Heart right ventricle (tissue), 16 donors: ENCODE measurements at regions not wholly inside any gene's neighbourhood (a gene's known extent, or its start where the extent isn't known, plus 50 kb on each side); places are given as distances from the start of the nearest gene placed in this dataset.
A peak's percentile ranks its signal among the peaks of the same experiment; 100 is the strongest.

Experiments used
- ATAC-seq, 8 donors: fragments of 200-7000 bp; cut with Tn5 transposase; one replicate each; pipeline ENCODE4 v1.9.1; 2020; ENCODE audit warnings: mild to moderate bottlenecking in 8 of 8, moderate library complexity in 8 of 8, moderate number of reproducible peaks in 1 of 8
- DNase-seq, 2 donors: peaks; one replicate each; pipeline ENCODE4 v3.0.0-alpha.2; 2020
- H3K27ac ChIP-seq, 10 donors: fragments of 200-600 bp; sonication (generic) in 2 of 10; one replicate each; pipeline versions ENCODE4 v1.5.0 to v1.8.0; 2020 to 2022; ENCODE audit warnings: mild to moderate bottlenecking in 3 of 10
- H3K27me3 ChIP-seq, 7 donors: fragments of 200-600 bp; one replicate each; pipeline ENCODE4 v1.8.0; 2021 to 2022; ENCODE audit warnings: mild to moderate bottlenecking in 2 of 7
- H3K36me3 ChIP-seq, 9 donors: fragments of 200-600 bp; sonication (generic) in 1 of 9; one replicate each; pipeline versions ENCODE4 v1.5.0 to v1.8.0; 2020 to 2022; ENCODE audit warnings: mild to moderate bottlenecking in 2 of 9
- H3K4me1 ChIP-seq, 9 donors: fragments of 200-600 bp; sonication (generic) in 1 of 9; one replicate each; pipeline versions ENCODE4 v1.5.0 to v1.8.0; 2020 to 2022; ENCODE audit warnings: mild to moderate bottlenecking in 4 of 9
- H3K4me3 ChIP-seq, 10 donors: fragments of 200-600 bp; sonication (generic) in 2 of 10; one replicate each; pipeline versions ENCODE4 v1.5.0 to v1.8.0; 2020 to 2022; ENCODE audit warnings: mild to moderate bottlenecking in 7 of 10, moderate library complexity in 2 of 10
- H3K9me3 ChIP-seq, 11 donors: fragments of 200-600 bp in 10 of 11; sonication (generic) in 2 of 11; one replicate each; pipeline versions ENCODE4 v1.5.0 to v1.8.0; 2013 to 2022; ENCODE audit warnings: mild to moderate bottlenecking in 2 of 11, control low read depth in 1 of 11, moderate library complexity in 1 of 11
- CTCF ChIP-seq, 9 donors: fragments of 200-600 bp; sonication (generic) in 2 of 9; IDR thresholded peaks; one replicate each; pipeline versions ENCODE4 v1.5.0 to v1.8.0; 2021 to 2022; ENCODE audit warnings: antibody characterized with exemption in 9 of 9, mild to moderate bottlenecking in 5 of 9, moderate library complexity in 1 of 9
- WGBS, 2 donors: extraction: QIAGEN DNeasy Blood & Tissue Kit; methylation state at CpG; one replicate each; pipeline ENCODE4 v1.1.7; 2013; ENCODE audit warnings: inconsistent platforms in 1 of 2; 5-methylcytosine and 5-hydroxymethylcytosine counted together
- intact Hi-C, 10 donors: fragments of 100-400 bp; cut with DNase I; formaldehyde crosslinking; loops; one replicate each; pipeline versions ENCODE4 v1.11.1 to v1.14.2; 2022
- donor health status: Arrhythmogenic right ventricular cardiomyopathy.
- donor health status: ischemic (EF 13 %, LVEDD 7.1; RV severe dilation, severe dysfunction).
- donor health status: healthy with polysubstance abuse.
- donor health status: DM: no; HTN: yes; CAD: no.
- donor health status: DM: no; HTN: no; CAD: no.
- donor health status: ischemic (EF 25% LVEDD 6.9; RV normal size, moderate dysfunction).
- donor health status: ischemic (EF 25% LVEDD 5.7; RV mildly dilated, moderate dysfunction).
- donor health status: healthy.
- donor health status: DM: yes; HTN: yes; CAD: no.
- donor health status: Ischemic cardiomyopathy.
- donor health status: ischemic (EF 35%, LVEDD 5.7; RV mildly dilated, moderate dysfunction).
- donor health status: nonischemic (EF 11% LVEDD 7.7; RV severe dilation, severe dysfunction).
- donor health status: DM: yes; HTN: yes; CAD: no.
- donor health status: PGD.
- donor health status: ischemic (EF 29% LVEDD 5.4; RV normal size, mild dysfunction).
- donor health status: nonischemic (EF 23%, LVEDD 6.1; RV moderate dilation, normal function).

- intact Hi-C loops = loop anchor here in 1 of 10 donors (5.0 kb wide), 1 partner anchor 481 kb away; no protein-coding TSS in a partner anchor
- H3K27ac ChIP-seq = peak overlapping the region in 1 of 10 donors; percentile 79
- peaks cover 0 to 35% (median 0%) of the 10 kb centered on the region in 9 donors for H3K4me1 ChIP-seq
- H3K4me3 ChIP-seq = no peak overlapping the region
- DNase-seq = no peak
- H3K36me3 ChIP-seq = no peaks in the 10 kb centered on the region
- no peaks in the 10 kb centered on the region for H3K9me3 ChIP-seq
- H3K27me3 ChIP-seq = no peaks in the 10 kb centered on the region
- WGBS, 2 donors = 96 to 100% methylated on average over 1 of the region's 1 CpG
- ATAC-seq = no peak
- TF ChIP-seq CTCF (IDR thresholded peaks at IDR 0.05) = no peak
These were observed 95.9 kb upstream of the SGIP1 start for GRCh38 chr1:66438062-66438461.

GRCh38 chr1:66438501-66438900 is 95.5 kb upstream of the SGIP1 start:
- WGBS, 2 donors = 80% methylated on average over 7 of the region's 7 CpGs
- DNase-seq (no peak), ATAC-seq (no peak)
- no peaks in the 10 kb centered on the region for H3K27me3 ChIP-seq
- H3K4me1 ChIP-seq = peaks cover 0 to 35% (median 0%) of the 10 kb centered on the region in 9 donors
- intact Hi-C loops = loop anchor here in 1 of 10 donors (5.0 kb wide), 1 partner anchor 481 kb away; no protein-coding TSS in a partner anchor
- peak overlapping the region in 1 of 10 donors; percentile 79 for H3K27ac ChIP-seq
- H3K4me3 ChIP-seq = no peak overlapping the region
- H3K9me3 ChIP-seq = no peaks in the 10 kb centered on the region
- H3K36me3 ChIP-seq = no peaks in the 10 kb centered on the region
- no peak for TF ChIP-seq CTCF (IDR thresholded peaks at IDR 0.05)

- Histone ChIP-seq H3K27ac (peak overlapping the region in 3 of 10 donors; percentile 18 to 79 (median 33)), H3K4me1 (peaks cover 0 to 35% (median 0%) of the 10 kb centered on the region in 9 donors), H3K36me3 (no peaks in the 10 kb centered on the region), H3K27me3 (no peaks in the 10 kb centered on the region), H3K9me3 (no peaks in the 10 kb centered on the region), H3K4me3 (peak overlapping the region in 1 of 10 donors; percentile 6)
- 82 to 89% methylated on average over 4 of the region's 4 CpGs for WGBS, 2 donors
- ATAC-seq (peak in 3 of 8 donors; percentile 25 to 47 (median 28)), DNase-seq (no peak)
- no peak for TF ChIP-seq CTCF (IDR thresholded peaks at IDR 0.05)
- intact Hi-C loops = loop anchor here in 1 of 10 donors (5.0 kb wide), 1 partner anchor 482 kb away; no protein-coding TSS in a partner anchor
These were observed 94.8 kb upstream of the SGIP1 start for GRCh38 chr1:66439031-66439740.

GRCh38 chr1:66443793-66444192 is 90.2 kb upstream of the SGIP1 start:
- Histone ChIP-seq H3K27ac (no peak overlapping the region), H3K4me1 (peaks cover 0 to 41% (median 12%) of the 10 kb centered on the region in 9 donors), H3K27me3 (no peaks in the 10 kb centered on the region), H3K4me3 (no peak overlapping the region), H3K9me3 (no peaks in the 10 kb centered on the region), H3K36me3 (no peaks in the 10 kb centered on the region)
- peak in 3 of 9 donors; percentile 15 to 29 (median 25) for TF ChIP-seq CTCF (IDR thresholded peaks at IDR 0.05)
- no peak for ATAC-seq
- intact Hi-C loops = loop anchor here in 5 of 10 donors (5.0 to 10.0 kb wide), 3 partner anchors 109 to 281 kb away; no protein-coding TSS in a partner anchor
- WGBS, 2 donors = 94 to 97% methylated on average over 1 of the region's 1 CpG
- no peak for DNase-seq
